GM15510 (cell line): ENCODE measurements at regions not wholly inside any gene's neighbourhood (a gene's known extent, or its start where the extent isn't known, plus 50 kb on each side); places are given as distances from the start of the nearest gene placed in this dataset.

Experiments used
- POLR2A ChIP-seq: IDR thresholded peaks from 3 replicates; pipeline ENCODE4 v1.6.1; 2011; ENCODE audit warnings: borderline replicate concordance; ENCODE audit not compliant: insufficient read length; ENCODE audit errors: extremely low read depth

GRCh38 chr22:48106715-48107259, 1344.3 kb downstream of the TBC1D22A start:
- TF ChIP-seq POLR2A, result no peak

- TF ChIP-seq POLR2A, result no peak
Observed at GRCh38 chr22:48106215-48106614, 1343.8 kb downstream of the TBC1D22A start.

- TF ChIP-seq POLR2A, result no peak
Observed at GRCh38 chr22:48105259-48105658, 1342.8 kb downstream of the TBC1D22A start.

GRCh38 chr22:48104766-48105165, 1342.3 kb downstream of the TBC1D22A start:
- TF ChIP-seq POLR2A, result no peak

- no peak for TF ChIP-seq POLR2A
Observed at GRCh38 chr22:48104102-48104738, 1341.8 kb downstream of the TBC1D22A start.

GRCh38 chr22:48103126-48103875, 1340.9 kb downstream of the TBC1D22A start:
- TF ChIP-seq POLR2A, result no peak

GRCh38 chr22:48102581-48102980, 1340.1 kb downstream of the TBC1D22A start:
- TF ChIP-seq POLR2A, result no peak

- no peak for TF ChIP-seq POLR2A
Observed at GRCh38 chr22:48101704-48102103, 1339.3 kb downstream of the TBC1D22A start.

- no peak for TF ChIP-seq POLR2A
Observed at GRCh38 chr22:48100685-48101417, 1338.4 kb downstream of the TBC1D22A start.

- TF ChIP-seq POLR2A, result no peak
Observed at GRCh38 chr22:48099671-48100070, 1337.2 kb downstream of the TBC1D22A start.

- TF ChIP-seq POLR2A, result no peak
Observed at GRCh38 chr22:48099251-48099650, 1336.8 kb downstream of the TBC1D22A start.

GRCh38 chr22:48098921-48099245, 1336.4 kb downstream of the TBC1D22A start:
- TF ChIP-seq POLR2A, result no peak

GRCh38 chr22:48098243-48098920, 1335.9 kb downstream of the TBC1D22A start:
- TF ChIP-seq POLR2A, result no peak

- no peak for TF ChIP-seq POLR2A
Observed at GRCh38 chr22:48097723-48098122, 1335.3 kb downstream of the TBC1D22A start.
